OCI-LY1 (cell line): ENCODE measurements at regions not wholly inside any gene's neighbourhood (a gene's known extent, or its start where the extent isn't known, plus 50 kb on each side); places are given as distances from the start of the nearest gene placed in this dataset.

Source experiments
- CTCF ChIP-seq: fragments of 200-600 bp; sonication (generic), shearing (Covaris generic); IDR thresholded peaks from 2 replicates; pipeline ENCODE4 v1.5.1; 2017; ENCODE audit warnings: mild to moderate bottlenecking, antibody characterized with exemption, low read length, moderate library complexity, mixed read lengths
- EZH2 ChIP-seq: fragments of 200-600 bp; sonication (generic), shearing (Covaris generic); IDR thresholded peaks from 2 replicates; pipeline ENCODE4 v1.8.0; 2017; ENCODE audit warnings: borderline replicate concordance, mixed run types, mild to moderate bottlenecking, antibody characterized with exemption, low read length, moderate library complexity, mixed read lengths

- TF ChIP-seq CTCF, result no peak
- TF ChIP-seq EZH2, result no peak
Measured at GRCh38 chr16:55272744-55273143, 51.3 kb upstream of the IRX6 start.
